H1 (cell line): ENCODE measurements at regions not wholly inside any gene's neighbourhood (a gene's known extent, or its start where the extent isn't known, plus 50 kb on each side); places are given as distances from the start of the nearest gene placed in this dataset.

ENCODE experiments used
- CTCF ChIA-PET: fragments of 300-600 bp; sonication (Branson Sonifier 250); formaldehyde crosslinking; loops from one replicate; lab custom pipeline; 2021; ENCODE audit not compliant: partially characterized antibody; lab: Charles Lee
- POLR2A ChIA-PET: fragments of 300-600 bp; sonication (Branson Sonifier 250); formaldehyde crosslinking; loops from one replicate; lab custom pipeline; 2021; ENCODE audit warnings: inconsistent platforms; ENCODE audit not compliant: partially characterized antibody; lab: Charles Lee
- DNase-seq, 2 experiments: peaks; one replicate each; pipeline versions ENCODE4 v3.0.0 to v3.0.0-alpha.2; 2010 to 2022; ENCODE audit warnings: low spot score in 2 of 2, low read depth in 1 of 2, mixed read lengths in 1 of 2
- FAIRE-seq: peaks from 2 replicates; lab custom pipeline; 2011; peaks lifted over from hg19 to GRCh38; lab: Jason Lieb, UNC
- H2AFZ ChIP-seq: 2 replicates; pipeline ENCODE4 v1.8.1; 2012; ENCODE audit warnings: low read length, inconsistent platforms
- H2AK5ac ChIP-seq: 2 replicates; pipeline ENCODE4 v1.6.1; 2013; ENCODE audit warnings: low read depth, low read length
- H2BK120ac ChIP-seq: replicated peaks from 2 replicates; pipeline ENCODE3; 2013; ENCODE audit warnings: low read depth, low read length, inconsistent platforms
- H2BK12ac ChIP-seq: 2 replicates; pipeline ENCODE4 v1.6.1; 2013; ENCODE audit warnings: low read depth, low read length
- H2BK15ac ChIP-seq: 2 replicates; pipeline ENCODE4 v1.6.1; 2013; ENCODE audit warnings: low read length
- H2BK20ac ChIP-seq: 2 replicates; pipeline ENCODE4 v1.6.1; 2013; ENCODE audit warnings: low read length
- H2BK5ac ChIP-seq: 2 replicates; pipeline ENCODE4 v1.6.1; 2013; ENCODE audit warnings: low read depth, low read length
- H3K14ac ChIP-seq: 2 replicates; pipeline ENCODE4 v1.6.1; 2013; ENCODE audit warnings: inconsistent platforms; ENCODE audit not compliant: insufficient read length
- H3K18ac ChIP-seq: 2 replicates; pipeline ENCODE4 v1.6.1; 2013; ENCODE audit warnings: low read length; ENCODE audit errors: extremely low read depth
- H3K23ac ChIP-seq: 2 replicates; pipeline ENCODE4 v1.6.1; 2013; ENCODE audit warnings: inconsistent platforms; ENCODE audit not compliant: insufficient read length
- H3K23me2 ChIP-seq: 2 replicates; pipeline ENCODE4 v1.6.1; 2013; ENCODE audit warnings: low read depth, low read length
- H3K27ac ChIP-seq: 2 replicates; pipeline ENCODE4 v1.6.1; 2011; ENCODE audit warnings: low read depth, low read length, inconsistent platforms
- H3K27me3 ChIP-seq, 4 experiments: replicated peaks in 1 of 4; 1 replicate in 1 of 4; 2 replicates in 3 of 4; pipeline versions ENCODE4 v1.6.1 to v1.8.1; 2011 to 2013; ENCODE audit warnings: low read length in 3 of 4, mild to moderate bottlenecking in 3 of 4, inconsistent platforms in 2 of 4, mixed read lengths in 2 of 4, moderate library complexity in 1 of 4; ENCODE audit not compliant: control insufficient read depth in 3 of 4, insufficient read depth in 3 of 4; ENCODE audit errors: extremely low read depth in 1 of 4
- H3K36me3 ChIP-seq, 4 experiments: 2 replicates each; pipeline versions ENCODE4 v1.6.1 to v1.8.1; 2011 to 2013; ENCODE audit warnings: mild to moderate bottlenecking in 4 of 4, low read length in 3 of 4, moderate library complexity in 2 of 4, control low read depth in 1 of 4, inconsistent platforms in 1 of 4; ENCODE audit not compliant: insufficient read depth in 4 of 4, control insufficient read depth in 2 of 4
- H3K4ac ChIP-seq: replicated peaks from 2 replicates; pipeline ENCODE3; 2013; ENCODE audit warnings: low read length, low read depth, mixed read lengths, inconsistent platforms; ENCODE audit not compliant: insufficient read length
- H3K4me1 ChIP-seq, 4 experiments: replicated peaks in 1 of 4; 1 replicate in 1 of 4; 2 replicates in 3 of 4; pipeline versions ENCODE4 v1.6.1 to v1.8.1; 2011 to 2013; ENCODE audit warnings: low read length in 3 of 4, inconsistent platforms in 2 of 4, mixed read lengths in 1 of 4; ENCODE audit not compliant: insufficient read depth in 4 of 4, control insufficient read depth in 3 of 4
- H3K4me2 ChIP-seq, 2 experiments: 2 replicates each; pipeline versions ENCODE4 v1.6.1 to v1.8.1; 2011 to 2013; ENCODE audit warnings: low read depth in 2 of 2, low read length in 2 of 2, control low read depth in 1 of 2, inconsistent platforms in 1 of 2, mild to moderate bottlenecking in 1 of 2; ENCODE audit not compliant: insufficient read depth in 1 of 2
- H3K4me3 ChIP-seq, 4 experiments: fragments of 200-600, 300-600 bp in 1 of 4; sonication (generic), shearing (Covaris generic), sonication (Bioruptor Twin) in 1 of 4; 2 replicates each; pipeline versions ENCODE4 v1.5.1 to v1.8.1; 2011 to 2016; ENCODE audit warnings: low read length in 4 of 4, low read depth in 3 of 4, control low read depth in 2 of 4, inconsistent platforms in 2 of 4, mild to moderate bottlenecking in 2 of 4, mixed read lengths in 1 of 4, moderate library complexity in 1 of 4; ENCODE audit not compliant: insufficient read depth in 2 of 4; ENCODE audit errors: extremely low read depth in 1 of 4
- H3K56ac ChIP-seq: replicated peaks from 2 replicates; pipeline ENCODE3; 2013; ENCODE audit warnings: low read depth, mild to moderate bottlenecking, mixed read lengths, low read length, inconsistent platforms; ENCODE audit not compliant: insufficient read length
- H3K79me1 ChIP-seq: 2 replicates; pipeline ENCODE4 v1.6.1; 2013; ENCODE audit warnings: low read depth, low read length, control low read depth
- H3K79me2 ChIP-seq, 2 experiments: 2 replicates each; pipeline versions ENCODE4 v1.6.1 to v1.8.1; 2012 to 2013; ENCODE audit warnings: low read length in 2 of 2, mild to moderate bottlenecking in 2 of 2, inconsistent platforms in 1 of 2; ENCODE audit not compliant: insufficient read depth in 2 of 2, control insufficient read depth in 1 of 2
- H3K9ac ChIP-seq, 4 experiments: replicated peaks in 1 of 4; 1 replicate in 1 of 4; 2 replicates in 3 of 4; pipeline versions ENCODE4 v1.6.1 to v1.8.1; 2011 to 2013; ENCODE audit warnings: low read depth in 3 of 4, low read length in 3 of 4, control low read depth in 2 of 4, mild to moderate bottlenecking in 2 of 4, moderate library complexity in 2 of 4, inconsistent platforms in 1 of 4; ENCODE audit errors: extremely low read depth in 1 of 4
- H3K9me3 ChIP-seq, 2 experiments: 2 replicates each; pipeline versions ENCODE4 v1.6.1 to v1.8.1; 2012 to 2013; ENCODE audit warnings: mild to moderate bottlenecking in 2 of 2, moderate library complexity in 2 of 2, control low read depth in 1 of 2, inconsistent platforms in 1 of 2, low read depth in 1 of 2, low read length in 1 of 2, mixed read lengths in 1 of 2; ENCODE audit not compliant: insufficient read depth in 2 of 2
- H4K20me1 ChIP-seq, 2 experiments: replicated peaks in 1 of 2; 2 replicates each; pipeline versions ENCODE3 to v1.8.1; 2011 to 2013; ENCODE audit warnings: inconsistent platforms in 2 of 2, low read length in 2 of 2, mild to moderate bottlenecking in 1 of 2; ENCODE audit not compliant: insufficient read depth in 2 of 2, control insufficient read depth in 1 of 2
- H4K5ac ChIP-seq: 2 replicates; pipeline ENCODE4 v1.6.1; 2013; ENCODE audit warnings: low read length, low read depth, mixed read lengths, inconsistent platforms; ENCODE audit not compliant: insufficient read length
- H4K8ac ChIP-seq: 2 replicates; pipeline ENCODE4 v1.8.0; 2013; ENCODE audit warnings: mild to moderate bottlenecking, moderate library complexity, low read length, inconsistent platforms; ENCODE audit not compliant: insufficient read depth; ENCODE audit errors: extremely low read depth
- H4K91ac ChIP-seq: replicated peaks from 2 replicates; pipeline ENCODE3; 2013; ENCODE audit warnings: low read length, mixed read lengths, inconsistent platforms; ENCODE audit not compliant: insufficient read length
- KDM1A ChIP-seq: fragments of 200-600, 300-600 bp; sonication (generic); IDR thresholded peaks from 2 replicates; pipeline ENCODE4 v1.7.1; 2016; ENCODE audit warnings: mild to moderate bottlenecking, low read length, borderline replicate concordance
- SIRT6 ChIP-seq: IDR thresholded peaks from one replicate; pipeline ENCODE4 v1.7.1; 2012; ENCODE audit warnings: low read length, inconsistent platforms
- TAF1 ChIP-seq: IDR thresholded peaks from 2 replicates; pipeline ENCODE4 v1.6.1; 2011; ENCODE audit warnings: mild to moderate bottlenecking, low read depth, low read length
- WGBS, 2 experiments: shearing (Covaris generic) in 1 of 2; methylation state at CpG; one replicate each; pipeline versions ENCODE4 v1.1.6 to v1.1.7; 2013 to 2015; ENCODE audit warnings: low lambda C conversion rate in 2 of 2, mixed read lengths in 2 of 2, inconsistent platforms in 1 of 2, low coverage in 1 of 2, missing lambda C conversion rate in 1 of 2; ENCODE audit not compliant: insufficient replicate concordance in 2 of 2, insufficient coverage in 1 of 2, insufficient read length in 1 of 2; ENCODE audit errors: extremely low coverage in 1 of 2, missing lambda C conversion rate in 1 of 2; 5-methylcytosine and 5-hydroxymethylcytosine counted together

DNA sequence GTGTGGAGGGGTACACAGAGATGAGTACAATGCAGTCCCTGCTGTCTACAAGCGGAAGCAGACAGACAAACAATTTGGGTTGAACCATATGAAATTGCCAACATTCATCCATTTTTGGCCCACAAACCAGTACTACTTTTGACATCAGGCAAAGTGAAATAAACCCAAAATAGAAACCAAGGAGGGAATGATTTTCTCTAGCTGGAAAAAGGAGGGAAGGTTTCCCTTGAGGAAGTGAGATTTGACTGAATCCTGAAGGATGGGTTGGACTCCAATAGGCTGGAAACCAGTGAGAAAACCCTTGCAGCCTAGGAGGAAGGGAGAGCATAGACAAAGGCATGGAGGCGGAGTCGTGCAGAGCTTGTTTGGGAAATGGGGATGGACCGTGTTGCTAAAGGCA lies 63.5 kb upstream of the PJA1 start:
- Histone ChIP-seq H3K56ac (no peak overlapping the region), H2BK5ac (no peak overlapping the region), H2AK5ac (no peak overlapping the region), H3K4me3 (no peak overlapping the region), H3K14ac (no peak overlapping the region), H3K23ac (no peak overlapping the region), H3K27ac (no peak overlapping the region), H3K79me2 (no peaks in the 10 kb centered on the region), H4K20me1 (no peaks in the 10 kb centered on the region), H3K4me1 (peaks cover 0 to 3% (median under 1%) of the 10 kb centered on the region in 4 experiments; a peak in 3 of 7 replicates), H2BK20ac (no peak overlapping the region), H2AFZ (no peak overlapping the region), H3K27me3 (peaks cover 5 to 12% (median 8%) of the 10 kb centered on the region in 4 experiments; a peak in 5 of 7 replicates), H3K79me1 (no peaks in the 10 kb centered on the region), H3K4ac (no peak overlapping the region), H4K91ac (no peak overlapping the region), H3K18ac (no peak overlapping the region), H4K8ac (no peak overlapping the region), H2BK12ac (no peak overlapping the region), H3K4me2 (no peak overlapping the region), H3K23me2 (no peaks in the 10 kb centered on the region), H3K9ac (no peak overlapping the region), H3K36me3 (no peaks in the 10 kb centered on the region), H3K9me3 (no peaks in the 10 kb centered on the region), H4K5ac (no peak overlapping the region), H2BK120ac (no peak overlapping the region), H2BK15ac (no peak overlapping the region)
- ChIA-PET CTCF (interaction anchor here (0.8 to 1.9 kb wide), 3 partner anchors 10 to 112 kb away, joined by 3 to 6 read pairs (median 3); no protein-coding TSS in a partner anchor), POLR2A (no interaction called here)
- DNase-seq (no peak), FAIRE-seq (no peak)
- WGBS, 2 experiments: 93% methylated on average over 4 of the region's 4 CpGs; no CpG with 5 or more reads in 1 of the 2 experiments
- no peak for TF ChIP-seq KDM1A
- TF ChIP-seq TAF1: no peak
- no peak for TF ChIP-seq SIRT6
